ENCODE measurements at regions not wholly inside any gene's neighbourhood (a gene's known extent, or its start where the extent isn't known, plus 50 kb on each side); places are given as distances from the start of the nearest gene placed in this dataset.

GRCh38 chr5:142404046-142404477 lies 79.2 kb upstream of the SPRY4 start:
- no peak for ATAC-seq
- H3K9ac ChIP-seq (ENCODE audit: insufficient read depth, low read depth, low read length): no peak overlapping the region
- no peak overlapping the region for H3K27ac ChIP-seq (ENCODE audit: extremely low read length, insufficient read depth, low read length)
- no peak for DNase-seq (ENCODE audit: low spot score)
- POLR2A ChIA-PET: no interaction called here
- no peaks in the 10 kb centered on the region for H3K9me3 ChIP-seq (ENCODE audit: low read length)
- no peak overlapping the region for H3K4me3 ChIP-seq (replicated peaks in 1 of 3; ENCODE audit: insufficient read depth in 1 of 3, low read depth in 2 of 3, low read length in 3 of 3)
- 95% methylated on average over 14 of the region's 14 CpGs for WGBS (ENCODE audit: low lambda C conversion rate)
- intact Hi-C loops (cut with micrococcal nuclease; ENCODE audit: unreplicated experiment): no loop called here
- BruUV-seq (replicated peaks): no TSS peak
- TF ChIP-seq ADNP (CRISPR knock-in tag; IDR thresholded peaks at IDR 0.05) (no peak), ZNF460 (CRISPR knock-in tag; IDR thresholded peaks at IDR 0.05; ENCODE audit: borderline replicate concordance) (no peak), CHCHD3 (CRISPR knock-in tag; IDR thresholded peaks at IDR 0.05) (no peak), IKZF4 (CRISPR knock-in tag; IDR thresholded peaks at IDR 0.05; ENCODE audit: borderline replicate concordance, low read depth, not compliant biosample characterization) (no peak), FIP1L1 (IDR thresholded peaks at IDR 0.05; ENCODE audit: borderline replicate concordance, insufficient read depth, low read depth, low read length) (no peak), ZFP36L2 (CRISPR knock-in tag; IDR thresholded peaks at IDR 0.05) (no peak), MBD4 (IDR thresholded peaks at IDR 0.05; ENCODE audit: borderline replicate concordance, low read length) (no peak), MBNL3 (CRISPR knock-in tag; conservative IDR thresholded peaks at IDR 0.05) (no peak), NKX3-1 (CRISPR knock-in tag; IDR thresholded peaks at IDR 0.05) (no peak), CEBPB (IDR thresholded peaks at IDR 0.05; ENCODE audit: borderline replicate concordance, low read depth, low read length) (no peak), ZKSCAN5 (CRISPR knock-in tag; IDR thresholded peaks at IDR 0.05) (no peak), ZNF34 (CRISPR knock-in tag; IDR thresholded peaks at IDR 0.05; ENCODE audit: borderline replicate concordance) (no peak)
- TF ChIP-seq, protein P1, sequence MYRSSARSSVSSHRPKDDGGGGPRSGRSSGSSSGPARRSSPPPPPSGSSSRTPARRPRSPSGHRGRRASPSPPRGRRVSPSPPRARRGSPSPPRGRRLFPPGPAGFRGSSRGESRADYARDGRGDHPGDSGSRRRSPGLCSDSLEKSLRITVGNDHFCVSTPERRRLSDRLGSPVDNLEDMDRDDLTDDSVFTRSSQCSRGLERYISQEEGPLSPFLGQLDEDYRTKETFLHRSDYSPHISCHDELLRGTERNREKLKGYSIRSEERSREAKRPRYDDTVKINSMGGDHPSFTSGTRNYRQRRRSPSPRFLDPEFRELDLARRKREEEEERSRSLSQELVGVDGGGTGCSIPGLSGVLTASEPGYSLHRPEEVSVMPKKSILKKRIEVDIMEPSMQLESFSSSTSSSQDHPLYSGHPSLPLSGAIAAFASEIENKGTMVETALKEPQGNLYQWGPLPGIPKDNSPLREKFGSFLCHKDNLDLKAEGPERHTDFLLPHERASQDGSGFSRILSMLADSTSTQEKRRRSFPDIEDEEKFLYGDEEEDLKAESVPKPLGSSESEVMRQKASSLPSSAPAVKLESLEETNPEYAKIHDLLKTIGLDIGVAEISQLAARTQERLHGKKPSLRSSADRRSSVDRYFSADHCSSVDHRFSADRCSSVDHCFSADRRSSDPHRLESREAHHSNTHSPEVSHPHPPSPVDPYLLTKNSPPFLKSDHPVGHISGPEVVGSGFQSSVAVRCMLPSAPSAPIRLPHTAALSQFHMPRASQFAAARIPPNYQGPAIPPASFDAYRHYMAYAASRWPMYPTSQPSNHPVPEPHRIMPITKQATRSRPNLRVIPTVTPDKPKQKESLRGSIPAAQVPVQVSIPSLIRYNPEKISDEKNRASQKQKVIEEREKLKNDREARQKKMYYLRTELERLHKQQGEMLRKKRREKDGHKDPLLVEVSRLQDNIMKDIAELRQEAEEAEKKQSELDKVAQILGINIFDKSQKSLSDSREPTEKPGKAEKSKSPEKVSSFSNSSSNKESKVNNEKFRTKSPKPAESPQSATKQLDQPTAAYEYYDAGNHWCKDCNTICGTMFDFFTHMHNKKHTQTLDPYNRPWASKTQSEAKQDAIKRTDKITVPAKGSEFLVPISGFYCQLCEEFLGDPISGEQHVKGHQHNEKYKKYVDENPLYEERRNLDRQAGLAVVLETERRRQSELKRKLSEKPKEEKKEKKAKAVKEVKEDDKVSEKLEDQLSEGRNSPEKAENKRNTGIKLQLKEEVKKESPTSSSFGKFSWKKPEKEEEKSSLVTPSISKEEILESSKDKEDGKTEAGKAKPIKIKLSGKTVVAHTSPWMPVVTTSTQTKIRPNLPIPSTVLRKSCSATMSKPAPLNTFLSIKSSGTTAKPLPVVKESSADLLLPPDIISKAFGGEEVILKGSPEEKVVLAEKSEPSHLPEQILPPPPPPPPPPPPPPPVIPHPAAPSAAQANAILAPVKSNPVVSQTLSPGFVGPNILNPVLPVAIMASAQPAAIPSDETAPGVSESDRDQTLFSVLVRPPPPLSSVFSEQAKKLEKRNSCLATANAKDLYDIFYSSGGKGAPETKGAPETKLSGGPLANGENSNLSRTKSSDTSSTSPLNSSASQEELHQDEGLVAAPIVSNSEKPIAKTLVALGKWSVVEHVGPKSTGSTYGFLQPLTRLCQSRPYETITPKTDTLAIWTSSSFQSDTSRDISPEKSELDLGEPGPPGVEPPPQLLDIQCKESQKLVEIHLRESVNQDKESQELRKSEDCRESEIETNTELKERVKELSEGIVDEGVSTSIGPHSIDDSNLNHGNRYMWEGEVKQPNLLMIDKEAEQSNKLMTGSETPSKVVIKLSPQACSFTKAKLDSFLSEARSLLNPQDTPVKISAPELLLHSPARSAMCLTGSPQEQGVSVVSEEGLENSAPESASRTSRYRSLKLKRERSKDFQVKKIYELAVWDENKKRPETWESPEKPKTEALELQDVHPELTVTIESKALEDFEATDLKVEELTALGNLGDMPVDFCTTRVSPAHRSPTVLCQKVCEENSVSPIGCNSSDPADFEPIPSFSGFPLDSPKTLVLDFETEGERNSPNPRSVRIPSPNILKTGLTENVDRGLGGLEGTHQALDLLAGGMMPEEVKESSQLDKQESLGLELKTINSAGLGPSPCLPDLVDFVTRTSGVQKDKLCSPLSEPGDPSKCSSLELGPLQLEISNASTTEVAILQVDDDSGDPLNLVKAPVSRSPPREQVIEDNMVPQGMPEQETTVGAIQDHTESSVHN (CRISPR knock-in tag; IDR thresholded peaks at IDR 0.05): no peak
- TF ChIP-seq, protein P2, sequence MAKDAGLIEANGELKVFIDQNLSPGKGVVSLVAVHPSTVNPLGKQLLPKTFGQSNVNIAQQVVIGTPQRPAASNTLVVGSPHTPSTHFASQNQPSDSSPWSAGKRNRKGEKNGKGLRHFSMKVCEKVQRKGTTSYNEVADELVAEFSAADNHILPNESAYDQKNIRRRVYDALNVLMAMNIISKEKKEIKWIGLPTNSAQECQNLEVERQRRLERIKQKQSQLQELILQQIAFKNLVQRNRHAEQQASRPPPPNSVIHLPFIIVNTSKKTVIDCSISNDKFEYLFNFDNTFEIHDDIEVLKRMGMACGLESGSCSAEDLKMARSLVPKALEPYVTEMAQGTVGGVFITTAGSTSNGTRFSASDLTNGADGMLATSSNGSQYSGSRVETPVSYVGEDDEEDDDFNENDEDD (CRISPR knock-in tag; IDR thresholded peaks at IDR 0.05; ENCODE audit: borderline replicate concordance): no peak
- no peak overlapping the region for H2AFZ ChIP-seq (ENCODE audit: low read length)
- H3K27me3 ChIP-seq (ENCODE audit: control insufficient read depth in 1 of 2, insufficient read depth in 2 of 2, low read length in 2 of 2): no peaks in the 10 kb centered on the region
- H3K36me3 ChIP-seq (replicated peaks in 1 of 2; ENCODE audit: control insufficient read depth in 1 of 2, insufficient read depth in 2 of 2, low read length in 2 of 2): peaks cover 0 to 3% of the 10 kb centered on the region in 2 experiments; a peak in 2 of 5 replicates
- no peak for FAIRE-seq
- no peaks in the 10 kb centered on the region for H3K79me2 ChIP-seq (ENCODE audit: insufficient read depth, low read length)
- H3K4me2 ChIP-seq (ENCODE audit: low read depth, low read length): no peak overlapping the region
- CTCF ChIA-PET (ENCODE audit: low intra/inter-chr PET ratio, low total read pairs): no interaction called here
- in situ Hi-C loops (cut with HindIII; ENCODE audit: extremely low pct_ligation_motif_present, low pct_unique_long_range_greater_than_20kb): no loop called here
- no peaks in the 10 kb centered on the region for H4K20me1 ChIP-seq (ENCODE audit: insufficient read depth, low read length)
- H3K4me1 ChIP-seq (ENCODE audit: insufficient read depth, low read length): peaks cover 17% of the 10 kb centered on the region
